SU-DHL-6 (cell line): ENCODE measurements at regions not wholly inside any gene's neighbourhood (a gene's known extent, or its start where the extent isn't known, plus 50 kb on each side); places are given as distances from the start of the nearest gene placed in this dataset.
A peak's percentile ranks its signal among the peaks of the same experiment; 100 is the strongest.

ENCODE experiments used
- H2AFZ ChIP-seq: fragments of 200-600 bp; sonication (generic); 2 replicates; pipeline ENCODE4 v1.6.1; 2014; ENCODE audit warnings: low read depth, mild to moderate bottlenecking, moderate library complexity, mixed read lengths, antibody characterized with exemption, low read length; ENCODE audit not compliant: severe bottlenecking
- H3F3A ChIP-seq: fragments of 200-600 bp; shearing (Covaris generic); 2 replicates; pipeline ENCODE4 v1.6.0; 2016; ENCODE audit warnings: antibody characterized with exemption, mild to moderate bottlenecking; ENCODE audit not compliant: insufficient read depth
- H3K27ac ChIP-seq: fragments of 200-600 bp; sonication (generic); 2 replicates; pipeline ENCODE4 v1.5.1; 2016; ENCODE audit warnings: low read depth, mild to moderate bottlenecking, low read length, moderate library complexity, mixed read lengths
- H3K27me3 ChIP-seq: fragments of 200-600 bp; sonication (generic), shearing (Covaris generic); 2 replicates; pipeline ENCODE4 v1.6.0; 2014; ENCODE audit warnings: mild to moderate bottlenecking, low read length
- H3K36me3 ChIP-seq: fragments of 200-600 bp; sonication (generic); 2 replicates; pipeline ENCODE4 v1.6.1; 2014; ENCODE audit warnings: mild to moderate bottlenecking, low read length, mixed read lengths
- H3K4me2 ChIP-seq: fragments of 300-600, 200-600 bp; shearing (Covaris generic), sonication (generic); 2 replicates; pipeline ENCODE4 v1.6.0; 2014; ENCODE audit warnings: low read length, low read depth, mild to moderate bottlenecking; ENCODE audit not compliant: poor library complexity, severe bottlenecking
- H3K4me3 ChIP-seq: fragments of 200-600 bp; sonication (generic); 2 replicates; pipeline ENCODE4 v1.5.1; 2014; ENCODE audit warnings: antibody characterized with exemption, low read length, mild to moderate bottlenecking, mixed read lengths; ENCODE audit not compliant: insufficient read depth, poor library complexity, severe bottlenecking
- H3K79me2 ChIP-seq: fragments of 200-600 bp; sonication (generic); 2 replicates; pipeline ENCODE4 v1.6.1; 2014; ENCODE audit warnings: mild to moderate bottlenecking, low read length, moderate library complexity; ENCODE audit not compliant: insufficient read depth
- H3K9ac ChIP-seq: fragments of 200-600 bp; sonication (generic); 2 replicates; pipeline ENCODE4 v1.7.0; 2014; ENCODE audit warnings: mild to moderate bottlenecking, low read length
- H3K9me2 ChIP-seq: fragments of 200-600 bp; sonication (generic); replicated peaks from 2 replicates; pipeline ENCODE4 v1.6.1; 2014; ENCODE audit warnings: low read length; ENCODE audit not compliant: insufficient read depth
- H3K9me3 ChIP-seq: fragments of 200-600 bp; sonication (generic); 2 replicates; pipeline ENCODE4 v1.6.1; 2014; ENCODE audit warnings: low read length, mixed read lengths; ENCODE audit not compliant: insufficient read depth
- H4K20me1 ChIP-seq: fragments of 200-600 bp; sonication (generic); 2 replicates; pipeline ENCODE4 v1.6.1; 2014; ENCODE audit warnings: low read depth, mild to moderate bottlenecking, antibody characterized with exemption, low read length, moderate library complexity, mixed read lengths
- CTCF ChIP-seq: fragments of 200-600 bp; sonication (generic); IDR thresholded peaks from one replicate; pipeline ENCODE4 v1.5.1; 2017; ENCODE audit warnings: antibody characterized with exemption, mild to moderate bottlenecking, low read length, moderate library complexity; ENCODE audit not compliant: insufficient read depth, poor library complexity, severe bottlenecking
- EZH2phosphoT487 ChIP-seq: fragments of 200-600 bp; sonication (generic), shearing (Covaris generic); conservative IDR thresholded peaks from 2 replicates; pipeline ENCODE4 v1.6.1; 2018; ENCODE audit warnings: mild to moderate bottlenecking, antibody characterized with exemption, low read length, moderate library complexity, mixed read lengths

GRCh38 chr10:47127188-47127785 lies 172.7 kb upstream of the GDF10 start:
- Histone ChIP-seq H3F3A (no peaks in the 10 kb centered on the region), H3K27ac (no peak overlapping the region), H3K9me2 (no peaks in the 10 kb centered on the region), H2AFZ (no peak overlapping the region), H3K9ac (no peak overlapping the region), H4K20me1 (no peaks in the 10 kb centered on the region), H3K79me2 (no peaks in the 10 kb centered on the region), H3K36me3 (no peaks in the 10 kb centered on the region), H3K4me2 (no peak overlapping the region), H3K9me3 (no peaks in the 10 kb centered on the region), H3K4me3 (no peak overlapping the region), H3K27me3 (no peaks in the 10 kb centered on the region)
- TF ChIP-seq CTCF (no peak), EZH2phosphoT487 (no peak)

GRCh38 chr10:47130491-47130890 lies 169.5 kb upstream of the GDF10 start:
- H4K20me1 ChIP-seq, result no peaks in the 10 kb centered on the region
- H3K9ac ChIP-seq, result no peak overlapping the region
- H3F3A ChIP-seq, result no peaks in the 10 kb centered on the region
- no peak overlapping the region for H2AFZ ChIP-seq
- H3K27me3 ChIP-seq, result no peaks in the 10 kb centered on the region
- TF ChIP-seq EZH2phosphoT487, result no peak
- TF ChIP-seq CTCF, result no peak
- H3K9me2 ChIP-seq, result no peaks in the 10 kb centered on the region
- H3K9me3 ChIP-seq, result no peaks in the 10 kb centered on the region
- no peak overlapping the region for H3K4me2 ChIP-seq
- H3K4me3 ChIP-seq, result no peak overlapping the region
- no peak overlapping the region for H3K27ac ChIP-seq
- H3K36me3 ChIP-seq, result no peaks in the 10 kb centered on the region
- no peaks in the 10 kb centered on the region for H3K79me2 ChIP-seq

- Histone ChIP-seq H3K9me2 (no peaks in the 10 kb centered on the region), H3K79me2 (no peaks in the 10 kb centered on the region), H3F3A (no peaks in the 10 kb centered on the region), H3K27ac (no peak overlapping the region), H3K27me3 (no peaks in the 10 kb centered on the region), H2AFZ (peak overlapping the region; percentile 54), H3K9ac (no peak overlapping the region), H3K36me3 (no peaks in the 10 kb centered on the region), H3K4me3 (no peak overlapping the region), H3K9me3 (no peaks in the 10 kb centered on the region), H4K20me1 (no peaks in the 10 kb centered on the region), H3K4me2 (no peak overlapping the region)
- TF ChIP-seq EZH2phosphoT487 (no peak), CTCF (no peak)
These were observed 166.0 kb upstream of the GDF10 start for GRCh38 chr10:47133871-47134570.
